ENCODE measurements at regions not wholly inside any gene's neighbourhood (a gene's known extent, or its start where the extent isn't known, plus 50 kb on each side); places are given as distances from the start of the nearest gene placed in this dataset.

DNA sequence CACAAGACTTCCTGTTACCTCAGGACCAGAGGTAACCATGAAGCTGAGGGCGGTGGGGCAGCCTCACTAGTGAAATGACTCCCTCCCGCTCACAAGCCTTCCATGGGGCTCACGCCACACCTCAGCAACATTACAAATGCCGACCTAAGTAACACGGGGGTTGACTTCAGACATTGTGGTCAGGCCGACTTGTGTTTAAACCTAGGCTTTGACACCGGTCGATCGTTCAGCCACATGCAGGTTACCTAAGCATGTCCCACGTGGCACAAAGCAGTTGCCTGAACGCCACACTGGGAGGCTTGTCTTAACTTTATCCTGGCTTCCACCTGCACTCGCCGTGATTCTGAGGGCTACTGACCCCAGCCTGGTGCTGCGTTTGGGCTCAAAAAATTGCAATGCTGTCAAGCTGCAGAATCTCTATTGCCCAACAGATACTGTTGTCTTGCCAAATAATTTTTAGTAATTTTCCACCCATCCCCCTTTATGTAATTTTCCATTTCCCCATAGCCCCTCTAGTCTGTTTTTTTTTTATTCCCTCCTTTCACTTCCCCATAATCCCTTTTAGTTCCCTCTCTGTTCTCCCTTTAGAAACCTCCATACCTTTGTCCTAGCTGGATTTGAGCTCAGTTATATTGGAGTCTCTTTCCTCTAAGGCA, 158.6 kb upstream of the RGMA start:
- ChIA-PET CTCF (no interaction called here), POLR2A (no interaction called here)
- Mint-ChIP-seq H3K4me3 (no peak overlapping the region), H3K27me3 (ENCODE audit: low read depth) (peaks cover 37% of the 10 kb centered on the region), H3K9me3 (no peaks in the 10 kb centered on the region), H3K36me3 (no peaks in the 10 kb centered on the region), H3K4me1 (peaks cover 12% of the 10 kb centered on the region), H3K27ac (no peak overlapping the region)
- ATAC-seq (no peak), DNase-seq (ENCODE audit: low spot score) (no peak)
- TF ChIP-seq NFYB (CRISPR knock-in tag; conservative IDR thresholded peaks at IDR 0.05; ENCODE audit: low read depth) (no peak), ZNF263 (CRISPR knock-in tag; IDR thresholded peaks at IDR 0.05; ENCODE audit: low read depth) (no peak), HMGA2 (CRISPR knock-in tag; IDR thresholded peaks at IDR 0.05) (no peak), ELF4 (CRISPR knock-in tag; IDR thresholded peaks at IDR 0.05; ENCODE audit: low read depth) (no peak), MXD4 (CRISPR knock-in tag; IDR thresholded peaks at IDR 0.05; ENCODE audit: borderline replicate concordance) (no peak), JUN (CRISPR knock-in tag; IDR thresholded peaks at IDR 0.05) (no peak), ZBTB21 (CRISPR knock-in tag; IDR thresholded peaks at IDR 0.05; ENCODE audit: borderline replicate concordance) (no peak), TEAD1 (CRISPR knock-in tag; IDR thresholded peaks at IDR 0.05) (no peak), SMAD4 (CRISPR knock-in tag; IDR thresholded peaks at IDR 0.05) (no peak), PRRX2 (CRISPR knock-in tag; IDR thresholded peaks at IDR 0.05) (no peak), TEAD4 (CRISPR knock-in tag; IDR thresholded peaks at IDR 0.05) (no peak)
- TF ChIP-seq, protein P1, sequence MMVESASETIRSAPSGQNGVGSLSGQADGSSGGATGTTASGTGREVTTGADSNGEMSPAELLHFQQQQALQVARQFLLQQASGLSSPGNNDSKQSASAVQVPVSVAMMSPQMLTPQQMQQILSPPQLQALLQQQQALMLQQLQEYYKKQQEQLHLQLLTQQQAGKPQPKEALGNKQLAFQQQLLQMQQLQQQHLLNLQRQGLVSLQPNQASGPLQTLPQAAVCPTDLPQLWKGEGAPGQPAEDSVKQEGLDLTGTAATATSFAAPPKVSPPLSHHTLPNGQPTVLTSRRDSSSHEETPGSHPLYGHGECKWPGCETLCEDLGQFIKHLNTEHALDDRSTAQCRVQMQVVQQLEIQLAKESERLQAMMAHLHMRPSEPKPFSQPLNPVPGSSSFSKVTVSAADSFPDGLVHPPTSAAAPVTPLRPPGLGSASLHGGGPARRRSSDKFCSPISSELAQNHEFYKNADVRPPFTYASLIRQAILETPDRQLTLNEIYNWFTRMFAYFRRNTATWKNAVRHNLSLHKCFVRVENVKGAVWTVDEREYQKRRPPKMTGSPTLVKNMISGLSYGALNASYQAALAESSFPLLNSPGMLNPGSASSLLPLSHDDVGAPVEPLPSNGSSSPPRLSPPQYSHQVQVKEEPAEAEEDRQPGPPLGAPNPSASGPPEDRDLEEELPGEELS (CRISPR knock-in tag; IDR thresholded peaks at IDR 0.05), result no peak
- TF ChIP-seq, protein P2, sequence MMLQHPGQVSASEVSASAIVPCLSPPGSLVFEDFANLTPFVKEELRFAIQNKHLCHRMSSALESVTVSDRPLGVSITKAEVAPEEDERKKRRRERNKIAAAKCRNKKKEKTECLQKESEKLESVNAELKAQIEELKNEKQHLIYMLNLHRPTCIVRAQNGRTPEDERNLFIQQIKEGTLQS (CRISPR knock-in tag; conservative IDR thresholded peaks at IDR 0.05), result no peak
- TF ChIP-seq, protein P3, sequence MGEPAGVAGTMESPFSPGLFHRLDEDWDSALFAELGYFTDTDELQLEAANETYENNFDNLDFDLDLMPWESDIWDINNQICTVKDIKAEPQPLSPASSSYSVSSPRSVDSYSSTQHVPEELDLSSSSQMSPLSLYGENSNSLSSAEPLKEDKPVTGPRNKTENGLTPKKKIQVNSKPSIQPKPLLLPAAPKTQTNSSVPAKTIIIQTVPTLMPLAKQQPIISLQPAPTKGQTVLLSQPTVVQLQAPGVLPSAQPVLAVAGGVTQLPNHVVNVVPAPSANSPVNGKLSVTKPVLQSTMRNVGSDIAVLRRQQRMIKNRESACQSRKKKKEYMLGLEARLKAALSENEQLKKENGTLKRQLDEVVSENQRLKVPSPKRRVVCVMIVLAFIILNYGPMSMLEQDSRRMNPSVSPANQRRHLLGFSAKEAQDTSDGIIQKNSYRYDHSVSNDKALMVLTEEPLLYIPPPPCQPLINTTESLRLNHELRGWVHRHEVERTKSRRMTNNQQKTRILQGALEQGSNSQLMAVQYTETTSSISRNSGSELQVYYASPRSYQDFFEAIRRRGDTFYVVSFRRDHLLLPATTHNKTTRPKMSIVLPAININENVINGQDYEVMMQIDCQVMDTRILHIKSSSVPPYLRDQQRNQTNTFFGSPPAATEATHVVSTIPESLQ (CRISPR knock-in tag; IDR thresholded peaks at IDR 0.05), result no peak
- TF ChIP-seq, protein P4, sequence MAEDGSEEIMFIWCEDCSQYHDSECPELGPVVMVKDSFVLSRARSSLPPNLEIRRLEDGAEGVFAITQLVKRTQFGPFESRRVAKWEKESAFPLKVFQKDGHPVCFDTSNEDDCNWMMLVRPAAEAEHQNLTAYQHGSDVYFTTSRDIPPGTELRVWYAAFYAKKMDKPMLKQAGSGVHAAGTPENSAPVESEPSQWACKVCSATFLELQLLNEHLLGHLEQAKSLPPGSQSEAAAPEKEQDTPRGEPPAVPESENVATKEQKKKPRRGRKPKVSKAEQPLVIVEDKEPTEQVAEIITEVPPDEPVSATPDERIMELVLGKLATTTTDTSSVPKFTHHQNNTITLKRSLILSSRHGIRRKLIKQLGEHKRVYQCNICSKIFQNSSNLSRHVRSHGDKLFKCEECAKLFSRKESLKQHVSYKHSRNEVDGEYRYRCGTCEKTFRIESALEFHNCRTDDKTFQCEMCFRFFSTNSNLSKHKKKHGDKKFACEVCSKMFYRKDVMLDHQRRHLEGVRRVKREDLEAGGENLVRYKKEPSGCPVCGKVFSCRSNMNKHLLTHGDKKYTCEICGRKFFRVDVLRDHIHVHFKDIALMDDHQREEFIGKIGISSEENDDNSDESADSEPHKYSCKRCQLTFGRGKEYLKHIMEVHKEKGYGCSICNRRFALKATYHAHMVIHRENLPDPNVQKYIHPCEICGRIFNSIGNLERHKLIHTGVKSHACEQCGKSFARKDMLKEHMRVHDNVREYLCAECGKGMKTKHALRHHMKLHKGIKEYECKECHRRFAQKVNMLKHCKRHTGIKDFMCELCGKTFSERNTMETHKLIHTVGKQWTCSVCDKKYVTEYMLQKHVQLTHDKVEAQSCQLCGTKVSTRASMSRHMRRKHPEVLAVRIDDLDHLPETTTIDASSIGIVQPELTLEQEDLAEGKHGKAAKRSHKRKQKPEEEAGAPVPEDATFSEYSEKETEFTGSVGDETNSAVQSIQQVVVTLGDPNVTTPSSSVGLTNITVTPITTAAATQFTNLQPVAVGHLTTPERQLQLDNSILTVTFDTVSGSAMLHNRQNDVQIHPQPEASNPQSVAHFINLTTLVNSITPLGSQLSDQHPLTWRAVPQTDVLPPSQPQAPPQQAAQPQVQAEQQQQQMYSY (CRISPR knock-in tag; IDR thresholded peaks at IDR 0.05), result no peak
- TF ChIP-seq, protein P5, sequence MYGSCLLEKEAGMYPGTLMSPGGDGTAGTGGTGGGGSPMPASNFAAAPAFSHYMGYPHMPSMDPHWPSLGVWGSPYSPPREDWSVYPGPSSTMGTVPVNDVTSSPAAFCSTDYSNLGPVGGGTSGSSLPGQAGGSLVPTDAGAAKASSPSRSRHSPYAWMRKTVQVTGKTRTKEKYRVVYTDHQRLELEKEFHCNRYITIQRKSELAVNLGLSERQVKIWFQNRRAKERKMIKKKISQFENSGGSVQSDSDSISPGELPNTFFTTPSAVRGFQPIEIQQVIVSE (CRISPR knock-in tag; IDR thresholded peaks at IDR 0.05; ENCODE audit: borderline replicate concordance), result no peak
- TF ChIP-seq, protein P6, sequence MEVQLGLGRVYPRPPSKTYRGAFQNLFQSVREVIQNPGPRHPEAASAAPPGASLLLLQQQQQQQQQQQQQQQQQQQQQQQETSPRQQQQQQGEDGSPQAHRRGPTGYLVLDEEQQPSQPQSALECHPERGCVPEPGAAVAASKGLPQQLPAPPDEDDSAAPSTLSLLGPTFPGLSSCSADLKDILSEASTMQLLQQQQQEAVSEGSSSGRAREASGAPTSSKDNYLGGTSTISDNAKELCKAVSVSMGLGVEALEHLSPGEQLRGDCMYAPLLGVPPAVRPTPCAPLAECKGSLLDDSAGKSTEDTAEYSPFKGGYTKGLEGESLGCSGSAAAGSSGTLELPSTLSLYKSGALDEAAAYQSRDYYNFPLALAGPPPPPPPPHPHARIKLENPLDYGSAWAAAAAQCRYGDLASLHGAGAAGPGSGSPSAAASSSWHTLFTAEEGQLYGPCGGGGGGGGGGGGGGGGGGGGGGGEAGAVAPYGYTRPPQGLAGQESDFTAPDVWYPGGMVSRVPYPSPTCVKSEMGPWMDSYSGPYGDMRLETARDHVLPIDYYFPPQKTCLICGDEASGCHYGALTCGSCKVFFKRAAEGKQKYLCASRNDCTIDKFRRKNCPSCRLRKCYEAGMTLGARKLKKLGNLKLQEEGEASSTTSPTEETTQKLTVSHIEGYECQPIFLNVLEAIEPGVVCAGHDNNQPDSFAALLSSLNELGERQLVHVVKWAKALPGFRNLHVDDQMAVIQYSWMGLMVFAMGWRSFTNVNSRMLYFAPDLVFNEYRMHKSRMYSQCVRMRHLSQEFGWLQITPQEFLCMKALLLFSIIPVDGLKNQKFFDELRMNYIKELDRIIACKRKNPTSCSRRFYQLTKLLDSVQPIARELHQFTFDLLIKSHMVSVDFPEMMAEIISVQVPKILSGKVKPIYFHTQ (CRISPR knock-in tag; IDR thresholded peaks at IDR 0.05), result no peak
- TF ChIP-seq, protein P7, sequence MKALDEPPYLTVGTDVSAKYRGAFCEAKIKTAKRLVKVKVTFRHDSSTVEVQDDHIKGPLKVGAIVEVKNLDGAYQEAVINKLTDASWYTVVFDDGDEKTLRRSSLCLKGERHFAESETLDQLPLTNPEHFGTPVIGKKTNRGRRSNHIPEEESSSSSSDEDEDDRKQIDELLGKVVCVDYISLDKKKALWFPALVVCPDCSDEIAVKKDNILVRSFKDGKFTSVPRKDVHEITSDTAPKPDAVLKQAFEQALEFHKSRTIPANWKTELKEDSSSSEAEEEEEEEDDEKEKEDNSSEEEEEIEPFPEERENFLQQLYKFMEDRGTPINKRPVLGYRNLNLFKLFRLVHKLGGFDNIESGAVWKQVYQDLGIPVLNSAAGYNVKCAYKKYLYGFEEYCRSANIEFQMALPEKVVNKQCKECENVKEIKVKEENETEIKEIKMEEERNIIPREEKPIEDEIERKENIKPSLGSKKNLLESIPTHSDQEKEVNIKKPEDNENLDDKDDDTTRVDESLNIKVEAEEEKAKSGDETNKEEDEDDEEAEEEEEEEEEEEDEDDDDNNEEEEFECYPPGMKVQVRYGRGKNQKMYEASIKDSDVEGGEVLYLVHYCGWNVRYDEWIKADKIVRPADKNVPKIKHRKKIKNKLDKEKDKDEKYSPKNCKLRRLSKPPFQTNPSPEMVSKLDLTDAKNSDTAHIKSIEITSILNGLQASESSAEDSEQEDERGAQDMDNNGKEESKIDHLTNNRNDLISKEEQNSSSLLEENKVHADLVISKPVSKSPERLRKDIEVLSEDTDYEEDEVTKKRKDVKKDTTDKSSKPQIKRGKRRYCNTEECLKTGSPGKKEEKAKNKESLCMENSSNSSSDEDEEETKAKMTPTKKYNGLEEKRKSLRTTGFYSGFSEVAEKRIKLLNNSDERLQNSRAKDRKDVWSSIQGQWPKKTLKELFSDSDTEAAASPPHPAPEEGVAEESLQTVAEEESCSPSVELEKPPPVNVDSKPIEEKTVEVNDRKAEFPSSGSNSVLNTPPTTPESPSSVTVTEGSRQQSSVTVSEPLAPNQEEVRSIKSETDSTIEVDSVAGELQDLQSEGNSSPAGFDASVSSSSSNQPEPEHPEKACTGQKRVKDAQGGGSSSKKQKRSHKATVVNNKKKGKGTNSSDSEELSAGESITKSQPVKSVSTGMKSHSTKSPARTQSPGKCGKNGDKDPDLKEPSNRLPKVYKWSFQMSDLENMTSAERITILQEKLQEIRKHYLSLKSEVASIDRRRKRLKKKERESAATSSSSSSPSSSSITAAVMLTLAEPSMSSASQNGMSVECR (CRISPR knock-in tag; IDR thresholded peaks at IDR 0.05; ENCODE audit: borderline replicate concordance), result no peak
